KG1 (cell line): ENCODE measurements at regions not wholly inside any gene's neighbourhood (a gene's known extent, or its start where the extent isn't known, plus 50 kb on each side); places are given as distances from the start of the nearest gene placed in this dataset.
"Not testable (repeated sequence)": the region's sequence is repeated elsewhere in the genome, so short reads cannot be mapped to it uniquely, and the experiment has no call there.

Source experiments
- DNase-seq: peaks from one replicate; lab custom pipeline; 2025; lab: John Stamatoyannopoulos, UW

GRCh38 chrX:111041018-111041462, 55.0 kb upstream of the PAK3 start:
- no peak for DNase-seq

DNA sequence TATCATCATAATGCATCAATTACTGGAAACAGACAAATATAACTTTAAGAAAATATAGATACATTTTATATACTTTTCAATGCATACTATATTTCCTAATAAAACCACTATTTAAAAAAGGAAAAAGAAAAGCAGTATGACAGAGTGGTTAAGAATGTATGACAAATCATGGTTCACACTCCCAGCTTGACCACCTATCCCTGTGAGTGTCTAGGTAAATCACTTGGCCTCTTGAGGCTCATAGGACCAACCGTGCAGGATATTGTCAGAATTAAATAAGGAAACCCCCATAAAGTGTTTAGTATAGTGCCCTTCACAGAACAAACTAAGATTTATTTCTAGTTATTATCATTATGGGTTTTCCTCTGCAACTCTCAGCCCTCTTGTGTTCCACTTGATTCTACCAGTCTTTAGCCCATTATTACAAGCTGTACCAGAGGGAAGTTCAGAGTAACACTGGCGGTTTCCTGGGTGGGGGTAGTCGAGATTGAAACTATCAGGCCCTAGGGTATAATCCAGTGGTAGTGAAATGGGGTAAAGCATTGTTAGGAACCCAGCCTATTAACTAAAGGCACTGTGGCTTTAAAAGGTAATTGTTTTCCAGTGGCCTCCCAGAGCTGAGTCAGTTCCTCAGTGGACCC, 55.5 kb upstream of the PAK3 start:
- DNase-seq: no peak

DNA sequence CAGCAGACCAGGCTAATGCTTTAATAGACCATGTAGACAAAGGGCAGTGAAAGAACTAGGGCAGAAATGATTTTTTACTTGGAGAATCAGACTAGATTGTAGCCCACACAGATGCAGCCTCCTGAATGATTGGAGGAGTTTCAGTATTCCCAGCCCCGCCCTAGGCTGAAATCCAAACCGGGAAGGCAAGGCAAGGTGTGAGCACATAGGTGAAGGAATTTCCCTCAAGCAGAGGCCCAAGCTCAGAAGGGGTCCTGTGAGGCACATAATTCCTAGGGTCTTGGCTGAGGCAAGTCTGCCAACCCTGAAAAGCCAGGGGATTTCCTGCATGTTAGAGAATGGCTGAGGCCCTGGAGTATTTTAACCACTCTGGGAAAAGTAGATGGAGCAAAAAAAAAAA, 56.4 kb upstream of the PAK3 start:
- DNase-seq: no peak

- DNase-seq: no peak
Observed at GRCh38 chrX:111035991-111036390, 60.0 kb upstream of the PAK3 start.

DNA sequence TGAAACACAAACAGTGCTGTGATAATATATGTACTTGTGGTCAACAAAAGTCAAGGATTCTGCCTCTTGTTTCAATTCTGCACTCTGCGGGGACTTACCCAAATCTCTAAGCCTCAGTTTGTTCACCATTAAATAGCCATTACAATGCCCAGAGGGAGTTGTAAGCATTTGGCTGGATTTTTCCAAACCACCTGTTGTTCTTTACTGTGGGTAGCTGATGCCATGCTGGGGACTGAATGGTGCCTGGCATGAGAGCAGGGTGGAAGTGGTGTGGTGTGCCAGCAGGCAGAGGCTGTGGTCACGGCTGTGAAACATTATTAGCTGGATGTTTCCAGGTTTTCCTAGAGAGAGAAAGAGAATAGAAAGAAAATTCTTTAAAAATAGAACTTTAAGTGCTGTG, 60.7 kb upstream of the PAK3 start:
- no peak for DNase-seq

GRCh38 chrX:111022998-111023397, 73.0 kb upstream of the PAK3 start:
- not testable (repeated sequence) for DNase-seq

GRCh38 chrX:111020283-111020682, 75.7 kb upstream of the PAK3 start:
- DNase-seq: no peak

DNA sequence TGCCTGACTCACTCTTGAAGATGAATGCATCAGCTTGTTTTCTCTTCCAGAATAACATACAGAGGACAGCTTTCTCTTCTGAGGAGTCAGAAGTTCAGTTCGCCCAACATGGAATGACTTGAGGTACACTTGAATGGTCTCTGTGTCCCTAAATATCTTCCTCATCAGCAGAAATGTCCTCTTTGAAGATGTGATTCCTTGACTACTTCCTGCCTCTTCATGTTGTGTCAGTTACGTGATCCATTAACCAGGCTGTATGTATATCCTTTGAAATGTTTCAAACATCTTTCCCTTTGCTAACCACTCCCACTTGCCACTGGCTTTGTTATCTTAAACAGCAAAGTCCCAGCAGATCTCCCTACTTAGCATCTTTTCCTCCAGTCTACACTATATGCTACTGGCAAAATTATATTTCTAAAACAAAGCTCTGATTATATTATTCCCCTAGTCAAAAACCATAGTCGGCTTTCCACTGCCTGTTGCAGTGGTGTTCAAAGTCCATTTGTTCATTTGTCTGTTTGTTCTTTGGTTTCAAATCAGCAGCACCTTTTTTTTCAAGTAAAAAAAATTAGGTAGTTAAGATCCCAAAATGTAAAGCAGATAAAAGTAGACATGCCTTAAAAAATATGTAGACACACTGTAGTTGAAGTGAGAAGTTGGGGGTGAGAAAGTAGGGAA, 82.1 kb upstream of the PAK3 start:
- no peak for DNase-seq

- DNase-seq: no peak
Observed at GRCh38 chrX:111010111-111010510, 85.9 kb upstream of the PAK3 start.

GRCh38 chrX:111009256-111009655, 86.7 kb upstream of the PAK3 start:
- DNase-seq: no peak

DNA sequence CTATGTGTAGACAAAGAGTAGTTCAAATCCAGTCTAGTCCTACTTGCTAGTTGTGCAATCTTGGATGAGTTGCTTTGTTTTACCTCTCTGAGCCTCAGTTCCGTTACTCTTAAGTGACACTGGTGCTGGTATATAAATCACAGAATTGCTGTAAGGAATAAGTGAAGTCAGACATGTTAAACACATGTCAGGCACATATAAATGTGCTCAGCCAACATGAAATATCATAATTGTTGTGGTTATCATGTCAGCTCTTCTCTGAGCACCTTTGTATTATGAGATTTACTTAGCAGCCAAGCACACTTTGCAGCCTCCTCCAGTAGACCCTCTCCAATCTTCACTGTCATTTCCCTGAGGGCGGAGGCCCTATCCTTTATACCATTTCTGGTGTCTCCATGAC, 87.9 kb upstream of the PAK3 start:
- no peak for DNase-seq

DNA sequence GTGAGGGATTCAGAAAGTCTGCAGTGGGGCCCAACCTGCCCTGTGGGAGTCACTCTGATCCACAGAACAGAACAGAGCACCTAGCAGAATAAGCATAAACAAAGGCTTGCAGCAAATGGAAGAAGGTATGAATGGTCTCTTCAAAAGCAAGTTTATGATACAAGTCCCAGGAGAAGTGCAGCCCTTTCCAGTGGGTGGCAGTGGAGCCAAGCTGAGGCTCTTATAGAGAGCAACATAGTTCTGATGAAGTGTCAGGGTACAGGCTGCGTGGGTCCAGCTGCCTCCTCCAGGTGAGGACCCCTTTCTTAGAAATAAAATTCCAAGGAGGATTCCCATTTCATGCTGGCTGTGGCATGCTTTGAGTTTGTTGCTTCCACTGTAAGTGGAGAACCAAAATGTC, 88.8 kb upstream of the PAK3 start:
- DNase-seq: no peak

GRCh38 chrX:111006116-111006515, 89.9 kb upstream of the PAK3 start:
- no peak for DNase-seq

DNA sequence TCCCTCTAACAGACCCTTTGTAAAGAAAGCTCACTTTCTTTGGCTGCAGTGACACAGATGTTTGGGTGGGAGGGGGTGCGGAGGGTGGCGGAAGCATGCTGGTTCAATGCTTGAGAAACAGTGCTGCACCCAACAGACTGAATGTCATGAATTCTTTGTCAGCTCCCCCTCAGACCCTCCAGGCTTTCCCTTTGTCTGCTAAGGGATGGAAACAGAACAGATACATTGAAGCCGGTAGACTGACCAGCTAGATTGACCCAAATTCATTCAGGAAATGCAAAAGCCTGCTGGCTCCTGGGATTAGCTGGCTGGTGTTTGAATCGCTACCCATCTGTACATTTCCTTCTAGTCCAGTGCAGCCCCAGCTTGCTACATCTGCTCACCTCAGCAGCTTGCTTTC, 90.8 kb upstream of the PAK3 start:
- no peak for DNase-seq

GRCh38 chrX:111003118-111003517, 92.9 kb upstream of the PAK3 start:
- DNase-seq: no peak

DNA sequence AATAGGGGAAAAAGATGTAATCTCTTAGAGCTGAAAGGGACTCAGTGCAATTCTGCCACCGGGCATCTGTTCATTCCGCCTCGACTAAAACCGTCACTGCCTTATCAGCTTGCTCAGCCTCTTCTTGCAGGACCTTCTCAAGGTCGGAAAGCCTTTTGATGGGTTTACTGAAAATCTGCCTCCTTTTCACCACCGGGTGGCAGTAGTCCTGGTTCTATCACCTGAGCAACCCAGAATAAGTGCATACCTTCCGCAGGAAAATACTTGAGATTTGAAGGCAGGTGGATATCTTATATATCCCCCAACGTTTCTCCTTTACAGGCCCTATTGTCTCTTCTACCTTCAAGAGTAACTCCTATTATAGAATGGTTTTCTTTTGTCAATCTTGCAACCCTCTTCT, 103.4 kb upstream of the PAK3 start:
- DNase-seq: no peak

DNA sequence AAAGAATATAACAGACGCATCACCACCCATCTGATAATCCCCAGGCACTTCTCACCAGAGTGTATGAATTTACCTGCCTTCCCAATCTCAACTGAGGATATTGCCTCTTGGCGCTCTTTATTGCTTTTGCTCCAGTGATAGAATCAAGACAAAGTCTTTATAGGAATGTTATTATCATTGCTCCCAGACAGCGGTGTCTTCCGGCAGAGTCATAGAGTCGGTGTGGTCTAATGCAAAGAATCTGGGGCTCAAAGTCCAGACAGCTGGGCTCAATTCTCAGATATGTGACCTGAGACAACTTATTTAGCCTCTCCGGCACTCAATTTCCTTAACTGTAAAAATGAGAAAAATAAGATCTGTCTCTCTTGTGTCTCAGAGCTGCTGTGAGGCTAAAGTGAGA, 106.1 kb upstream of the PAK3 start:
- DNase-seq: no peak

GRCh38 chrX:110989447-110989846, 106.5 kb upstream of the PAK3 start:
- DNase-seq: no peak

DNA sequence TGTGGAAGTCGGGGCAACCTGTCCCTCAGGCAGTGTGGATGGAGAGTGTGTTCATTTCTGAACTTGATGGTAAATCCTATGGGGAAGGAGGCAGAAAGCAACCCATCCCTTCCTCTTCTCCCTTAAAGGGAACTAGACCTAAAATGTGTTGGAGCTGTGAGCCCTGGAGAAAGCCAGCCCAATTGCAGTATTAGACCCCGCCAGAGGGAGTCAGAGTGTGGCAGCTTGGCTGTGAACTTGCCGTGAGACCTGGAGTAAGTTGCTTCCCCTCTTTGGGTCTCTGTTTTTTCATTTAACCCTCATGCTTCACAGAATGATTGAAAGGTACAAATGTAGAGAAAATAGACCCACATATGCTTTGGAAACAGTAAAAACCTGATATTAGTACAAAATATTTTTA, 108.7 kb upstream of the PAK3 start:
- no peak for DNase-seq

DNA sequence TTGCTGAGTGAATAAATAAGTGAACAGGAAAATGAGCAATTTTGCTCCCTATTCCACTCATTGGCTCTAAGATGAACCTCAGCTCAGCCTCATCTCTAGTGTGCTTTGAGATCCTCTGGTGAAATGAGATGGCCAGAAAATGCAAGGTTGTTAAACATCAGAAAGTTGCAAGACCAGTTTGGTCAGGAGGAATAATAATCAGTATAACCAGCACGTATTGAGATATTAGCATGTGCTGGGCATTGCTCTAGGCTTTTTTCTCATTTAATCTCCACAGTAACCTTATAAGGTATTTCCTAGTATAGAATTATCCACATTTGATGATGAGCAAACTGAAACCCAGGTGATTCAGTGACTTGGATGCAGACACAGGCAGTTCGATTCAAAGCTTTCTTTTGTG, 110.5 kb upstream of the PAK3 start:
- no peak for DNase-seq

DNA sequence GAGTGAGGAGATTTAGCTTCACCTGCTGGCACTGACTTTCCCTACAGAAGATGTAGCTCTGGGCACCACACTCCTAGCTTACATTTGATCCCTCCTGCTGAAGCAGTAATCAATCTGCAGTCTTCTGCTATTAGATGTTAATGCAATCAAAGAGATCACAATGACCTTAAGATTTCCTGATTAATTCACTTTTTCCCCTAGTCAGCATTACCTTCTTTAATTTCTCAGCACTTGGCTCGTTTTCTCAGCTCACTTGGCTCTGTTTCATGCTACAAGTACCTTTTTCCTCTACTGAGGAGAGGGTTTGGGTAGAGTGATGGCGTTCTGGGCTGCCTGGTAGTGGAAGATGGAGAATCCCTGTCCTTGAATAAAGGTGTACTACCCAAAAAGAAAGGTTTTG, 113.0 kb upstream of the PAK3 start:
- DNase-seq: no peak

- DNase-seq: no peak
Observed at GRCh38 chrX:110966839-110967238, 129.2 kb upstream of the PAK3 start.

DNA sequence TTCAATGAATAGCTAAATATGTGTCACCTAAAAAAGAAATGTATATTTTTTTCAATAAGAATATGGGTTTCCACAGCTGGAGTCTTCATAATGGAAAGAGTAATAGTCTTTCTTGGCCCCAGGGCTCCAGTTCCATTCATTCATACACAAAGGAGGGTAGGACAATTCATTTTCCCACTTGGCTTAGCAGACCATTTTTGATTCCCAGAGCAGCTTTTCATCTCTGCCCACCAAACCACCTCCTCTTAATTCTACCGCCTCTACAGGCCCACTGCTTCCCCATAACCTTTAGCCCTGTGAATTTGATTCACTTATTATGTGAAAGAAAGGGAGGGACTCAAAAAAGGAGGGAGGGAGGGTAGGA, 129.9 kb upstream of the PAK3 start:
- no peak for DNase-seq

DNA sequence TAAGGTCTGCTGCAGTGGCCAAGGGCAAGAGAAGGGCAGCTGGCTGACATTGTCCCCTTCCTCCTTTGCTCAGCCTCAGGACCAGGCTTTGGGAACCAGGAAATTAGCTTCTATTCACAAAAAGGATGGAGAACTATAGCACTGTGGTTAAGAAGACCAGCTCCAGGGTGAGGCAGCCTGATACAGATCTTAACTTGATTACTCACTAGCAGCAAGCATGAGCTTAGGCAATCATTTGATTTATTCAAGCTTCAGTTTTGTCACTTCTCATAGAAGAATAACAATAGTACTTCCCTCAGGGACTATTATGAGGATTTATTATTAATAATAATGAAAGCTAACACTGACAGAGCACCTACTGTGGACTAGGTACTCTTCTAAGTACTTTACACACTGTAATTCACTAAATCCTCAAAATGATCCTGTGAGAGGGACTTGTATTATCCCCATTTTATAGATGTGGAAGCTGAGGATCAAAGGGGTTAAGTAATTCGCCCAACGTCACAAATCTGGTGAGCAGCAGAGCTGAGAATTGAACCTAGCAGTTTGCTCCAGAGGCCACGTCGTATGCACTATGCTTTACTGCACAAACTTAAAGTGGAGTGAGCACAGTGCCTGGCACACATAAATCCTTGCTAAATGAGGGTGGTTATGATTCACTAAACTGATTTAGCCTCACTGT, 130.4 kb upstream of the PAK3 start:
- DNase-seq: no peak
